H1 (cell line): ENCODE measurements at regions not wholly inside any gene's neighbourhood (a gene's known extent, or its start where the extent isn't known, plus 50 kb on each side); places are given as distances from the start of the nearest gene placed in this dataset.

Source experiments
- KDM5A ChIP-seq: fragments of 200-600 bp; IDR thresholded peaks from 2 replicates; pipeline ENCODE4 v1.7.1; 2012; ENCODE audit warnings: mild to moderate bottlenecking, low read length, inconsistent platforms, mixed read lengths
- TF ChIP-seq, protein P1 (sequence below): IDR thresholded peaks from 2 replicates; pipeline ENCODE4 v1.6.1; 2012; ENCODE audit warnings: inconsistent platforms

DNA sequence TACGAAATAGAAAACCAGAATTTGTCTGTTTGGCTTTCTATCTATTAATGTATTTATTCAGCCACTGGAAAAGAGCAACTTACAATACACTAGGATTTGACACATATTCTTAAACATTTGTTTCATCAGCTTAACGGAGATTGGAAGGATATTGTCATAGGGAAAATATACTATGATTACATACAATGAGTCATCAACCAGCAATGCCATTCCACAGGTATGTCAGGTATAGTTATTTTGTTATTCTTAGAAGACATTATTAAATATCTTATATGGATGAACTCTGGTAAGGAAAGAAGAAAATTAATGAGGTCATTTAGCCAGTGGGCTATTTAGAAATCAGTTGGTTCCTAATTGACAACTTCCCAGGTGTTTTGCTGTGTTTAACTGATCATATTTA lies 926.6 kb downstream of the STIM2 start (continued):
- TF ChIP-seq, protein P1, sequence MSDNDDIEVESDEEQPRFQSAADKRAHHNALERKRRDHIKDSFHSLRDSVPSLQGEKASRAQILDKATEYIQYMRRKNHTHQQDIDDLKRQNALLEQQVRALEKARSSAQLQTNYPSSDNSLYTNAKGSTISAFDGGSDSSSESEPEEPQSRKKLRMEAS, result no peak
- no peak for TF ChIP-seq KDM5A
